AG09319 (cell line): ENCODE measurements at regions not wholly inside any gene's neighbourhood (a gene's known extent, or its start where the extent isn't known, plus 50 kb on each side); places are given as distances from the start of the nearest gene placed in this dataset.

ENCODE experiments used
- DNase-seq: peaks from one replicate; pipeline ENCODE4 v3.0.0-alpha.2; 2010; ENCODE audit warnings: low read depth; ENCODE audit errors: extremely low read depth
- TF ChIP-seq, protein P1 (sequence below): IDR thresholded peaks from 2 replicates; pipeline ENCODE4 v1.5.1; 2011; ENCODE audit warnings: low read depth, mild to moderate bottlenecking, inconsistent platforms, low read length, moderate library complexity

DNA sequence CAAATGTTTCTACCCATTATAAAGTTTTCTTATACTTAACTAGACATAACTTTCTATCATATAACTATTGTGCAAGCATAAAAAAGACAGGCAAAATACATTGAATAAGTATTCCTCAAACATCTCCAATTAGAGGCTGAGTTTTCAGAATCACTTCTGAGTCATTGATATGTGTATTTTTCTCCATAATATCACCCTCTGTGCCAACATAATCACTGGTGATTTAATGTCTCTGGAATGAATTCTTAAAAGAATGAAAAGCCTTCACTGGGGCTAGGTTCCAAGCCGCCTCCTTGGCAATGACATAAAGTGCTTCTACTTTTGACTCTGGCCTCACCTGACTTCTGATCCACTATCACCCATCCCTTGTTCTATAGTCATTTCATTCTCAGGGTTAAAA, 197.0 kb upstream of the E2F8 start:
- TF ChIP-seq, protein P1, sequence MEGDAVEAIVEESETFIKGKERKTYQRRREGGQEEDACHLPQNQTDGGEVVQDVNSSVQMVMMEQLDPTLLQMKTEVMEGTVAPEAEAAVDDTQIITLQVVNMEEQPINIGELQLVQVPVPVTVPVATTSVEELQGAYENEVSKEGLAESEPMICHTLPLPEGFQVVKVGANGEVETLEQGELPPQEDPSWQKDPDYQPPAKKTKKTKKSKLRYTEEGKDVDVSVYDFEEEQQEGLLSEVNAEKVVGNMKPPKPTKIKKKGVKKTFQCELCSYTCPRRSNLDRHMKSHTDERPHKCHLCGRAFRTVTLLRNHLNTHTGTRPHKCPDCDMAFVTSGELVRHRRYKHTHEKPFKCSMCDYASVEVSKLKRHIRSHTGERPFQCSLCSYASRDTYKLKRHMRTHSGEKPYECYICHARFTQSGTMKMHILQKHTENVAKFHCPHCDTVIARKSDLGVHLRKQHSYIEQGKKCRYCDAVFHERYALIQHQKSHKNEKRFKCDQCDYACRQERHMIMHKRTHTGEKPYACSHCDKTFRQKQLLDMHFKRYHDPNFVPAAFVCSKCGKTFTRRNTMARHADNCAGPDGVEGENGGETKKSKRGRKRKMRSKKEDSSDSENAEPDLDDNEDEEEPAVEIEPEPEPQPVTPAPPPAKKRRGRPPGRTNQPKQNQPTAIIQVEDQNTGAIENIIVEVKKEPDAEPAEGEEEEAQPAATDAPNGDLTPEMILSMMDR = no peak
- no peak for DNase-seq

DNA sequence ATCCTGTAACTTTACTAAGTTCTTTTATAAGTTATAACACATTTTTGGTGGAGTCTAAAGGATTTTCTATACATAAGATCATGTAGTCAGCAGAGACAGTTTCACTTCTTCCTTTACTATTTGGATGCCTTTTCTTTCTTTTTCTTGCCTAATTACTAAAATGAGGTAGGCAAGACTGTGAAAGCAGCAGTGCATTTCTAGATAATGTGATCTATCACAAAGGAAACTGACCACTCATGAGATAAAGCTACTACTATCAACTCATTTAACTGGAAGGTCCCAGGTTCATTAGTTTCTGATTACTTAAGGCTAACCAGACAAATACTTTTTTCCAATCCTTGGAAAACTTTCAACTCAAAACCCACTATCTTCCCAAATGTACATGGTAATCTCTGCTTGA, 196.2 kb upstream of the E2F8 start:
- TF ChIP-seq, protein P1 = no peak
- DNase-seq = no peak

DNA sequence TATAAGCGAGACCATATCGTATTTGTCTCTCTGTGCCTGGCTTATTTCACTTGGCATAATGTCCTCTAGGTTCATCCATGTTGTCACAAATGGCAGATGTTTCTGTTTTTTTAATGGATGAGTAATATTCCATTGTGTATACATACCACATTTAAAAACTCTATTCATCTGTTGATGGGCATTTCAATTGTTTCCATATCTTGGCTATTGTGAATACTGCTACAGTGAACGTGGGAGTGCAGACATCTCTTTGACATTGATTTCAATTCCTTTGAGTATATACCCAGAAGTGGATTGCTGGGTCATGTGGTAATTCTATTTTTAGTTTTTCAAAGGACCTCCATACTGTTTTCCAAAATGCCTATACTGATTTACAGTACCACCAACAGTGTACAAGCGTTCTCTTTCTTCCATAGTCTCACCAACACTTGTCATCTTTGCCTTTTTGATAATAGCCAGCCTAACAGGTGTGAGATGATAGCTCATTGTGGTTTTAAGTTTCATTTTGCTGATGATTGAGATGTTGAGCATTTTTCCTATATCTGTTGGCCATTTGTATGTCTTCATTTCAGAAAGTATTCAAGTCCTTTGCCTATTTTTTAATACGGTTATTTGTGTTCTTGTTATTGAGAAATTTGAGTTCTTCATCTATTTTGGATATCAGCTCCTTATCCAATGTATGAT, 194.7 kb upstream of the E2F8 start:
- DNase-seq = no peak
- TF ChIP-seq, protein P1 = no peak

DNA sequence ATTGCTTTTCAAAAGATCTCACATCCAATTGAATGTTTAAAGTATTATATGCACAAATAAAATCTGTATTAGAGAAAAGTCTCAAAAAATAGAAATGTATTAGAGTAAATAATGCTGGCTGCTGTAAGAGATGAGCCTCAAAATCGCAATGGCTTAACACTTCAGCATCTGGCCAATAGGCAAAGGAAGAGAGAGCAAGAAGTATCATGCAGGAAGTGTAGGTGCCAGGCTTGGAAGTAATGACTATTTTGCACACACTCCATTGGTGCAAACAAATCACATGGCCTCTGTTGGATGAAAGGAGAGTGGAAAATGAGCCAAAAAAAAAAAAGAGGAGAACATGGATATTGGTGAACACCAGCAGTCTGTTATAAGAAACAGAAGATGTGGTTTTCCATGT, 193.0 kb upstream of the E2F8 start:
- TF ChIP-seq, protein P1 = no peak
- no peak for DNase-seq

DNA sequence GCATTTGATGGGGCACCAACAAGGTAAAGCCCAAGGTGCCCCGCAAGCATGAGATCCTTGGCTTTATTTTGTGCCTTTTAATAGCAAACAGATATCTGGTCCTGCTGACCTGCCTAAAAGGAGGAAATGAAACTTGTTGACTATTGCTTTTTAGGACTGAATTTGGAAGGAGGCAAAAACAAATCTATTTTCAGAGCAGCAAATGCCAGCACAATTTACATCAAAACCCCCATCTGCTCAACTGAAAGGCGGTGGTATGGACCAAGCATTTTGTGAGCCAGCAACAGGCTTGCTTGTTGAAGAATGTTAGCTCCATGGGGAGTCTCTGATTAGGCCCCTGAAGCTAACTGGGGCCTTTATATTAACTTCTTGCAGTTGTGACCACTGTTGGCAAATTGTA, 192.6 kb upstream of the E2F8 start:
- TF ChIP-seq, protein P1 = no peak
- no peak for DNase-seq

DNA sequence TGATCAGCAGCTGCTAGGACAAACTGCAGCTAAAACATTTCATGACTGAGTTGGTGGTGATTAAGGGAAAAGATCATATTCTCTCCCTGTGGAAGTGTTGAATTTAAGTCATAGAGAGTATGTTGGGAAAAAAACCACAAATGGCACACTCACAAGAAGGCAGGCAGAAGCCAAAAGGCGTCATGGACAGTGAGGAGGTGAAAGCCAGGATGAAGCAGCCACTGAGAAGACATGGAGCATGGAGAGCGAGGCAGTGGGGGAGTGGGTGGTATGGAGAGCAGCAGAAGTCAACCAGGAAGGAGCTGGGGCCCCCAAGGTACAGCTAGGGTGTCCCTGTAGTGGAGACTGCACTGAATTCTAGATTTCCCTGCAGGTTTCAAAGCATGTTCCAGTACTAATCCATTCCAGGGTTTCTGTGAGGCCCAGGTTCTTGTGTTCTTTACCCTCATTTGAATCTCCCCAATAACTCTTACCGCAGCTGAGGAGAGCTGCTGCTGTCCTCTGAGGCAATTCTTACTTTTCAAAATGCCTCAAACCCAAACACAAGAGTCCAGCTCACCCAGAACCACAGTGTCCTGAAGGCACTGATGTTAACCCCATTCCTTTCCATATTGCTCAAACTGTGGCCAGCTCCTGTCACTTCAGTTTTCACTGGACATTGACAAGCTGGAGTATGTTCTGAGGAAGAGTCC, 191.8 kb upstream of the E2F8 start:
- TF ChIP-seq, protein P1 = no peak
- peak; percentile 76 for DNase-seq

DNA sequence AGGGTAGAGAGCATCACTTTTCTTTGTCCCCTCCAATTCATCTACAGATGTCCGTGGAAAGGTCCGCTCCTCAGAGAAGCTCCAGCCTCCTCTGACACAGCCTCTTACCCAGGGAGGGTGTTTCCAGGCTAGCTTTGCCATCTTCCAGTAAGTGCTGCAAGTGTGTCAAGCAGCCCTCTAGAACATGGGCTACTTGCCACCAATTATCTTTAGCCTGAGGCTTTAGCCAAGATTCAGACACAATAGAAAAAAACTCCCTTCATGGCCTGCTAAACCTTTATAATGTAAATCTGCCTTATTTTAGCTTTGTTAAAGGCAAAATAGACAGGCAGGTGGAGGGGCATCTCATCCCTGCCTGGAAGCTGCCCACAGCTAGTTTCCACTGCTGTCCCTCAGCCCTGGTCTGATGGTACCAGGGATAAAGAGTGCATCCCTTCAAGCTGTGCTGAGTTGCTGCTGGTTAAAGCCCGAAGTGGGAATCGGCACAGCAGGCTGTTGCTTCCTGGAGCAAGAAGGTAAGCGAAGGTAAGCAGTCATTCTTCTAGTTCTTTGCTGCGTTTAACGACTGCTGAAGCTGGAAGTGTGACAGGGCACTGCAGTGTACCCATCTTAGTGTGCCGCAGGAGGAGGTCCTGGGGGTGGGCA, 190.1 kb upstream of the E2F8 start:
- TF ChIP-seq, protein P1 = no peak
- no peak for DNase-seq
